CD4-positive, alpha-beta T cell treated with Interleukin-10 for 1 hour (primary cell): ENCODE measurements at regions not wholly inside any gene's neighbourhood (a gene's known extent, or its start where the extent isn't known, plus 50 kb on each side); places are given as distances from the start of the nearest gene placed in this dataset.

ENCODE experiments used
- DNase-seq: peaks from one replicate; pipeline ENCODE4 v3.0.0-alpha.2; 2020

- DNase-seq = no peak
Observed at GRCh38 chr6:1081551-1082284, 230.2 kb upstream of the FOXQ1 start.

GRCh38 chr6:1080453-1081337, 231.2 kb upstream of the FOXQ1 start:
- DNase-seq = no peak

GRCh38 chr6:1079525-1079924, 232.4 kb upstream of the FOXQ1 start:
- no peak for DNase-seq

- no peak for DNase-seq
Observed at GRCh38 chr6:1077478-1078416, 234.2 kb upstream of the FOXQ1 start.

- no peak for DNase-seq
Observed at GRCh38 chr6:1076531-1077459, 235.1 kb upstream of the FOXQ1 start.

GRCh38 chr6:1075880-1076279, 236.0 kb upstream of the FOXQ1 start:
- no peak for DNase-seq

- no peak for DNase-seq
Observed at GRCh38 chr6:1075444-1075843, 236.5 kb upstream of the FOXQ1 start.

GRCh38 chr6:1070085-1070521, 241.8 kb upstream of the FOXQ1 start:
- no peak for DNase-seq

GRCh38 chr6:1068905-1069304, 243.0 kb upstream of the FOXQ1 start:
- no peak for DNase-seq

- DNase-seq = no peak
Observed at GRCh38 chr6:1068068-1068467, 243.8 kb upstream of the FOXQ1 start.

GRCh38 chr6:1067346-1067745, 244.6 kb upstream of the FOXQ1 start:
- DNase-seq = no peak

- DNase-seq = no peak
Observed at GRCh38 chr6:1066449-1067090, 245.3 kb upstream of the FOXQ1 start.

GRCh38 chr6:1065986-1066385, 245.9 kb upstream of the FOXQ1 start:
- DNase-seq = no peak

- no peak for DNase-seq
Observed at GRCh38 chr6:1063671-1064355, 248.1 kb upstream of the FOXQ1 start.

- DNase-seq = no peak
Observed at GRCh38 chr6:1062786-1063545, 248.9 kb upstream of the FOXQ1 start.

- DNase-seq = no peak
Observed at GRCh38 chr6:1059596-1059995, 252.3 kb upstream of the FOXQ1 start.

- no peak for DNase-seq
Observed at GRCh38 chr6:1057490-1058135, 254.3 kb upstream of the FOXQ1 start.

GRCh38 chr6:1055015-1055921, 256.6 kb upstream of the FOXQ1 start:
- no peak for DNase-seq
